Medulla oblongata (tissue), 1 donor: ENCODE measurements at regions not wholly inside any gene's neighbourhood (a gene's known extent, or its start where the extent isn't known, plus 50 kb on each side); places are given as distances from the start of the nearest gene placed in this dataset.

Experiments
- DNase-seq: peaks from one replicate; pipeline ENCODE4 v3.0.0-alpha.2; 2015; ENCODE audit errors: extremely low spot score

DNA sequence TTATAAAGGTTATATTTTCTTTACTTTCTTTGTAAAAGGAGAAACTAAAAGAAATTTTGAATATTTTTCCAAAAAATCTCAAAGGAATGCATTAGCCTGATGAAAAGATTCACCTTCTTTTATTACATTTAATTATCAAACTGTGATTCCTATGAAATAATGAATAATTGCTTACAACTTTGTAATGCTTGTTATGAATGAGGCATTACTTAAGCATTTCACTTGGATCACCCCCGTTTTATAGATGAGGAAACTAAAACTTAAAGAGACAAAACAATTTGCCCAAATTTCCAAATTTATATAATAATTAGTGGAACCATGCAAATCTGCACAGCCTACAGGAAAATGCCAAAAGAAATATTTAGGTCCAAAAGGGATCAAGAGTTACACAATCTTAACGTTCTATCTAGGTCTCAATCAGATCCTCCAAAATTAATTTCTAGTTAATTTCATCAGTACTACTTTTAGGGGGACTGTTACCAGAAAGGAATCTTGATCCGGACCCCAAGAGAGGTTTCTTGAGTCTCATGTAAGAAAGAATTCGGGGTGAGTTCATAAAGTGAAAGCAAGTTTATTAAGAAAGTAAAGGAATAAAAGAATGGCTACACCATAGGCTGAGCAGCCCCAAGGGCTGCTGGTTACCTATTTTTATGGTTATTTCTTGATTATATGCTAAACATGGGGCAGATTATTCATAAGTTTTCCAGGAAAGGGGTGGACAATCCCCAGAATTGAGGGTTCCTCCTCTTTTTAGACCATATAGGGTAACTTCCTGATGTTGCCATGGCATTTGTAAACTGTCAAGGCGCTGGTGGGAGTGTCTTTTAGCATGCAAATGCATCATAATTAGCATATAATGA lies 288.0 kb downstream of the ADGB start:
- no peak for DNase-seq

DNA sequence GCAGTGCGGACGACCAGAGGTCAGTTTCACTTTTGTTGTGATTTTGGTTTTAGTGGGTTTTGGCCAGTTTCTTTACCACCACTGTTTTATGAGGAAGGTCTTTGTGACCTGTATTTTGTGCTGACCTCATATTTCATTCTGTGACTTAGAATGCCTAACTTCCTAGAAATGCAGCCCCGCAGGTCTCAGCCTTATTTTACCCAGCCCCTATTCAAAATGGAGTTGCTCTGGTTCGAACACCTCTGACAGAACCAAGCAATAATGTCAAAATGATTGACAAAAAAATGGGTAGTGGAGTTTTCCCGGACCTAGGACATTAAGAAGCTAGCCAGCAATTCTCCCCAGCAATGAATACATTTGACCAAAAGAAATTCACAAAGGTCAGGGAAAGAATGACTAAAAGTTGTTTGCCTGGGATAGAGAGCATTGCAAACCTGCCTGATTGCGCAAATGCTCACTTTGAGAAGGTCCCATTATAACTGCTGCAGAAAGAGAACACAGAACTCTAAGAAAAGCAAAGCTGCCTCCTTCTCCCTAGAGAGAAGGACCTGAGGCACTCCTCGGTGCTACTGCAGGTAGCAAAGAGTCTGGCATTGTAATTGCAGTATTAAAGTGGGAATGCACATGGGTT lies 288.8 kb downstream of the ADGB start:
- DNase-seq: no peak

DNA sequence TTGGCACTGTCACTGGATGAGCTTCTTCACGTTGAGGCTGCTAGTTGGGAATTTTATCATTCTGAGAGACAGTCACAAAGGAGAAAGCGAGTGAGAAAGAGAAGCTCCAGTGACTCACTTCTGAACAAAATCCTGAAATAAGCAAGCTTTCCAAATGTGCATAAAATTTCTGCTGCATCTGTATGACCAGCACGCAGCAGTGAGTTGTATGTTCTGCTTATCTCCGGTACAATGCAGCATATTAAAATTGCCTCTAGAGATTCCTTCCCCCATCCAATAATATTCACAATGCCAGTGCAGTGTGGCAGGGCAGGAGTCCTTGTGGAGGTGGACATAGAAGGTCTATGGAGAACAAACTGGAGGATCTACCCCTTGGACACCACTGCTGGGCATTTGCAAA lies 290.5 kb downstream of the ADGB start:
- no peak for DNase-seq

DNA sequence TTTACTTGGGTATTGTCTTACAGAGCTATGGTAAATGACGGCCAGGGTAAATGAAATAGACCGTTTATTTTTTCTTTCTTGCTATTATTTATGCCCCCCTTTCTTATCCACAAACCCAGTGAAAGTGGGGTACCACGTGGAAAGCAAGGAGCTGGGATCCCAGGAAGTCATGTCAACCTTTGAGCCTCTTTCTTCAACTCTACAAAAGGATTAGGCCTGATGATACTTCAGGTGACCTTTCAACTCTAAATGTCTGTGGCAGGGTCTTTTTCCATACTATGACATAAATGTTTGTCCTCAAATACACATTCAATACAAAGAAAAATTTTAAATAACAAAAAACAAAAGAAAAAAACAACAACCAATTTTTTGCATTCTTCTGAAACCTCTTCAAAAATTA lies 291.4 kb downstream of the ADGB start:
- DNase-seq: no peak

DNA sequence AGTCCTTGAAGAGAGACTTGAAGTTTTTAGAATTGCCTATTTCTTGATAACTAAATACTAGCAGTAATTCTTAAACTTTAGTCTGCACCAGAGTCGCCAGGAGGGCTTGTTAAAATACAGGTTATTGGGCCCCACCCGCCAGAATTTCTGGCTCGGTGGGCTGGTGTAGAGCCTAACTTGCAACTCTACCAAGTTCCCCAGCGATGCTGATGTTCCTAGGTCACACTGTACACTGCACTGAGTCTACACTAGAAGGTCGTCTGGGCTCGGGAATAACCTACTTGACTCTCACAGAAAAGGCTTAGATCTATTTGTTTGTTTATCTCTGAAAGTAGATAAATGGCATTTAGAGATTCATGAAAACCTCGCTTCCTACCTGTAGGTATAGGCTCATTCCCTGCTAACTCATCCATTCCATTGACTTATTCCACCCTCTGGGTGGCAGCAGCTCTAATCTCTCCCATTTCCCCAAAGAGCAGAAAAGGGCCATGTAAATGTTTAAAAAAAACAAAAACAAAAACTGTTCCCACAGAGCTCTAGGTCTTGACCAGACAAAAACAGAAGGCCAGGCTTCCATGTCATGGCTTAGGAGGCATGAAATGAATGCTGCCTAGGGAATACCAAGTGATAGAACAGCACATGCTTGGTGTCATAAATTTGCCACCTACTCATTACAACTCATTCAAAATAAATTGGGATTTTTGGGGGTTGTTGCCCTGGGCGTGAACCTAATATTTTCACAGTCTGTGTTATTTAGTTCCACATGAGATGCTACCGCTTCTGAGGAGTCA lies 292.1 kb downstream of the ADGB start:
- no peak for DNase-seq

DNA sequence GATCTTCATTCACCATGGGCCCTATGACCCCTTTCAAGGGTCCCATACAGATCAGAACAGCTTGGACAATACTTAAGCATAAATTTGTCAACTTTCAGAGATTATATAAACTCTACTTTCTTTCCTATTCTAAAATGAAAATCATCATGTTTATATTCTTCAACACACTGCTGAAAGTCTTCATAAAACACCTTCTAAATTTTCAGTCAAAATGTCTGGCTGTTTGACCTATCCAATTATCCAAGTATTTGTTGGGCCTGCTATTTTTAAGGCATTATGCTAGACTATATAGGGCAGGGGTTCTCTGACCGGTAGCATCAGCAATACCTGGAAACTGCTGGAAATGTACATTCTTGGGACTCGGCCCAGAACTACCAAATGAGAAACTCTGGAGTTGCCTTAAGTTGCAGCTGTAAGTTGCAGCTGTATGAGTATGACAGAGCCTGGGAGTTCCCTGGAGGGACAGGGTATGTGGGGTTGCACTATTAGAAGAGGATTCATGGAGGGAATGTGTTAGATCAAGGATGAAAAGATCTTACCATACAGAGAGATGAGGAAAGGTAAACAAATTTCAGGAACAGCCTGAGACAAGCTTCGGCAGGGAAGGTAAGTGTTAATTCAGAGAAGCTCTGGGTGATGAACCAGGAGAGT lies 293.0 kb downstream of the ADGB start:
- no peak for DNase-seq

DNA sequence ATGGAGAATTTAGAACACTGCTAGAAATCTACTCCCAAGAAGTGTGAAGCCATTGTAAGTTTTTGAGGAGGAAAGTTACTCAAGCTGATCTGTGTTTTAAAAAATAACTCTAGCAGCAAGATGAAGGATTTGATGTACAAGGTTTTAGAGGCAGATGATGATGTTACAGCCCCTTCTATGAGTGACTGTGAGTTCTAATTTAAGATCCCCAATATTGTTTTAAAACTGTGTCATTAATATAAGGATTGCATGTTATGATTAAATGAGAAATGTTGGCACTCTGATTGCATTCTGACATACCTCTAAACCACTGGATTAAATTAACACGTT lies 293.5 kb downstream of the ADGB start:
- no peak for DNase-seq

DNA sequence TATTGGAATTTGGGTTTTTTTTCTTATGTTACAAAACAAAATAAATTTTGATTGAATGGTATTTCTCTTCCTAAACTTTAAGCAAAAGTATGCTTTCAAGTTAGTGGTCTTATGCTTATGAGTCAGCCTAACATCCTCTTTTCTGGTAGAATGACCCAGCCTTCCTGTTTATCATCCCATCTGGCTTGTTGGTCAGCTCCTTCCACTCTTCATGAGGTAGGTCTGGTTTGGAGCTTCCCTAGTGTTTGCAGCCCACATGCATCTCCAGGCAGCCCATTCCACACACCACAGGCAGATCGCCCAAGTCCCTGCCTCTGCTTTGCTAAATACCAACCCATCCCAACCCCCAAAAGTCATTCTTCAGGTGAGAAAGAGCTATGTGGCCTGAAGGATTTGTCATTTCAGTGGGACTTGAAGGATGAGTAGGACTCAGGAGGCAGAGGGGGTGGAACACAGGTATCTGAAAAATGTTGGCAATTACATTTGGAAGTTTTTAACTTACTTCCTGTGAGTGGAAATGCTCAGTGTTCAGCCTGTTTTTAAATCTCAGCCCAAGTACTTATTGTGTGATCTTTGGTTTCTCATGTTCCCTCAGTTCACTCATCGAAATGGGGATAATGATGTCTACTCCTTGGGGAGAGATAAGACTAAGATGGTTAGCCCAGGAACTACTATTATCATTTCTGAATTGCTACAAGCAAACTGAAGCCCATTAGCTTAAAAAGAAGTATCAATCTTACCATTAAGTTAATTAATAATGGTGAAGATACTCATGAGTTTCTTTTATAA lies 294.0 kb downstream of the ADGB start:
- no peak for DNase-seq

DNA sequence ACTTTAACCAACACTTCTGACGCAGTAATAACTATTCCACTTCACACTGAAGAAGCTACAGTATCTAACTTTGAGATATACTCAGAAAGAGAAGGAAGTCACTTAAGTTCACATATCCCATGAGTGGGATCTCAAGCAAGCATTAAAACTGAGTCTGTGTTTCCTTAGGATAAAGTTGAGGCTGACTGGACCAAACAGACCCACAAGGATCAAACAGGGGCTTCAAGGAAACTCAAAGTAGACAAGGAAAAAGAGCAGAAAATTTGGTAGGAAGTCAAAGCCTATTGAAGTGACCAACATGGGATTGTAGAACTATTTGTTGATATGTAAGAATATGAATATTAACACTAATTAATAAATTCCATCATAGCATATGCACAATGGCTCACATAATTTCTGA lies 294.9 kb downstream of the ADGB start:
- no peak for DNase-seq

DNA sequence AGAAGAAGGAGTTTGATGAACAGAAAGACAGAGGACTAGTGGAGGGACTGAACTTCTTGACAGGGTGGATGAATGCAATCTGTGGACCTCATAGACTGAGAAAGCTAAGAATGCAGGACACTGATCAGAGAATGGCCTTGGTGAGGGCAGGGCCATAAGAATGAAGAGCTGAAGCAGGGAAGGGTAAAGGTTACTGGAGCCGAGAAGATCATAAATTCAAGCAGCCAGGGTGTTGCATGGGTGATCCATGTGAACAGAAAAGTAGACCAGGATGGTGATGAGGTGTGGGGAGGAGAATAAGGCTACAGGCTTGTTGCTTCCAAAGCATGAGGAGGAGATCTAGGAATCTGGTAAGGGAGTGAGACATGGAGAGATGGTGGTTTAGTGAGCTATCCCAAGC lies 295.9 kb downstream of the ADGB start:
- no peak for DNase-seq

DNA sequence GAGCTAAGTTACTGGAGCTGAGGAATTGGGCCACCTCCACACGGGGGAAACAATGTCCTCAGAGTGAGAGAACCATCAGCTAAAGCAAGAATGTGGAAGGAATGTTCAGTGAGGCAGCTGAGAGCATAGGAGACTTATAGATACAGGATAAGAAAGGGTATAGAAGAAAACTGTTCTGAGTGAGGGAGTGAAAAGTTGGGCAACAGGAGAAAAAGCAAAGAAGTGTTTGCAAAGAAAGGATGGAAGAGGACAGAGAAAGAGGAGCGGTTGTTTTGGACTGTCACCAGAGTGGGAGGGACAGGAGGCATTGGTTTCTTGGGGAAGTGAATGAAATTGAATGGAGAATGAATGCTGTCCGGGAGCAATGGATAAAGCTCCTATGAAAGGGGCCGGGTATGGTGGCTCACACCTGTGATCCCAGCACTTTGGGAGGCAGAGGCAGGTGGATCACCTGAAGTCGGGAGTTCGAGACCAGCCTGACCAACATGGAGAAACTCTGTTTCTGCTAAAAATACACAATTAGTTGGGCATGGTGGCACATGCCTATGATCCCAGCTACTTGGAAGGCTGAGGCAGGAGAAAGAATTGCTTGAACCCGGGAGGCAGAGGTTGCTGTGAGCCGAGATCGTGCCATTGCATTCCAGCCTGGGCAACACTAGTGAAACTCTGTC lies 296.5 kb downstream of the ADGB start:
- no peak for DNase-seq

DNA sequence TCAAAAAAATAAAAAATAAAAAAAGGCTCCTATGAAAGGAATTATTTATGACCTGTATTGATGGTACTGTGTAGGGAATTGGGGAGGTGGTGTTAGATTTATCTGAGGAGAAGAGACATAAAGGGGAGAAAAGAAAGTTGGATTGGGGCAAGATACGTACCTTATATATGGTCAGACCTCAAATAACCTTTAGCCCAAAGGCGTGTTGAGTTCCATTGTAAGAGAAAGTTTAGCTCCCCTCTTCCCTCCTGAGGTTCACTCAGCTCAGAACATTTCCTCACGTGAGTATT lies 296.9 kb downstream of the ADGB start:
- DNase-seq: no peak

DNA sequence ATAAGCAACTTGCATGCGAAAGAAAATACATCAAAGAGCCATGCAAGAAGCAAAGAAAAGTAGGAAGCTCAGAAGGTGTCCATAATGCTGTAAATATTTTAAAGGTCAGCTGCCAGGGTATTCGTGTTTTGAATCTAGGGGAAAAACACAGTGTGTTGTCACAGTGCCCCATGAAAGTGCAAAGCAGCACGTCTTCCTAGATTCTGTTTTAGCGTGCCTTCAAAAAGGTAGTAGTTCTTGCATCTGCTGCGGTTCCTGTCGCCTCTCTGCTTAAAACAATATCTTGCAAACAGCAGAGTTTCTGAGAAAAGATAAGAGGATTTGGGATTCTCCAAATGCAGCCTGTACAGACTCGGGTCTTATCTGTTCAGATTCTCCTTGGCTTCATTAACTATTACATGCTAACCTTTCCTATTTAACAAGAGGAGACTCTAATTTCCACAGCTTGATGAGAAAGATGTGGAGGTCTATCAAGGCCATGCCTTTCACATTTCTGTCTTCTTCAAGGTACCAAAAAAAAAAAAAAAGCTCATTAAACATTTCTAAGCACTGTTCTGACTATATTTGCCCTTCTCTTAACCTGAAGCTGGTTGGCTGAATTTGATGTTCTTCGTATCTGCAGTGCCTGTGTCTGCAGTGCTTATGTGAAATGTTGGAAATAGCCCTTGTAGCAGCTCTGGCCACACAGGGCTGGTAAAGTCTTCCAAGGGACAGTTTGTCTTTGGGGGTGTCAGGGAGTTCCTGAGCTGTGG lies 297.5 kb downstream of the ADGB start:
- DNase-seq: no peak

DNA sequence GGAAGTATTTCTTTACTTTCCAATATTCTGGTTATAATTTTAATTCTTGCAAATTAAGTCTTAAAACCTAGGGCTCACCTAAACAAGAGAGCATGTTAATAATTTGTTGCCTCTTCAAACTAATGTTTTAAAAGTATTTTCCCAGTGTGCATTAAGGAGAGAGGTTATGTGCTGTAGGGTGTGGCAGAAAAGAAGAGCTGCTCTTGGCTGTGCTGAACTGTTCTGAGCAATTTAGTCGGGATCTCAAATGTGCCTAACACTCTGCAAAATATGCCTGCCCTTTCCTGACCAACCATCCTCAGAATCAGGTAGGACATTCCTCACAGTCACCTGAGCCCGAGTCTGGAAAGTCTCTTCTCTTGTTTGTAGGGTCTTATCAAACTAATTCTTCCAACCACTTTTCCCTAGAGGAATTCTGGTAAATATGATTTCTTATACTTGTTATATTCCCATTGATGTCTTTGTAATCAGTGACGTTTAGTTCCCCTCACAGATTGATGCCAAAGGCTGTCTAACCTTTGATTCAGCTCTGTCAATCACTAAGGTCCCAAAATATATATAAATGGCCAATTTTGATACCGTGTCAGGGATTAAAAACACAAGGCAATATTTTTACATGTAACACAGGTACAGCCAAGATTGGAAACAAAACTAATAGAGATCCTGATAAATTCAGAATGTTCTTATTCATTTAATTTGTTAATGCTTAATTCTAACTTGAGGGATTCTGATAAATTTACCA lies 298.4 kb downstream of the ADGB start:
- no peak for DNase-seq

DNA sequence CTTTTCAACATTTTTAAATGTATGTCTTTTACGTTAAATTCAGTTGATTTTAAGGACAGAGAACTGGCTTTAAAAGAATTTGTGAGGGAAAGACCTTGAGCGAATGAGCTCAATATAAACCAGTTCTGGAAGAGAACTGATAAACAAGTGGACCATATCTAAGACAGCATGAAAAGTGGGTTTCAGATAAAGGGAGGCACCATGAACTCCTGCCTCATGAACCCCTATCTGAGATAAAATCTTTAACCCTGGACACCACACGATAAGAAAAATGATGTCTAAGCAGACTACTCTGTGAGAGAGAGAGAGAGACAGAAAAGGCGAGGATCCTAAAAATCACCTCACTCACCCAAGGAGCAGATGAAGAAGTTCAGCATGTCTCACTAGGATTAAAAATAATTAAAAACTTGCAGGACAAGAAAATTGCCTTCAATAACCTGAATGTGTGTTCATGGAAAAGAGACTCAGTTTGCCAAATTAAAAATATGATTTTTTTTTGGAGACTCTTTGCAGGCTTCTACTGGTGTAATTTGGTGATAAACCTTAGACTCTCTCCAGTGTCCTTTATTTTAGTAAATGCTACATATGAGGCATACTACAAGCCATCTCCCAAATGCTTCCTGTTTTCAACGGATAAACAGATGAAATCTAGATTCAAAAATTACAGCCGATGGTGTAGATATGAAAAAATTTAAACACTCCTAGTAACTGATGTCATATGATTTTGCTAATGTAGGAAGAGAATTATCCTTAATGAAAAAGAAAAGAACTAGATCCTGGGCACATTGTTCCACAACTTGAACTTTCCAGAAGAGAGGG lies 299.5 kb downstream of the ADGB start:
- no peak for DNase-seq

DNA sequence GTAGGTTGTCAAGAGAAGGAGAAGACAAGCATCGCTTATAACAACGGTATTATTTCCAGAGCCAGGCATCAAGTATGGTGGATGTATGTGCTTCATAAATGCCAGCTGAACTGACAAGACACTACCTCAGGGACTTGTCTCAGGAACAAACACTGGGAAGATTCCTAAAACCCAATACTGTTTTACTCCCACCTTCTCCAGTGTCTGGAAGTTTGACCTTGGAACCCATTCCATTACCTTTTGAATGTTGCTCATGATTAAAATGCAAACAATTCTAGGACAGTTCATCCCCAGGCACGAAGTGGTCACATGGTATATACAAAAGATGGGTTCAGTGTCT lies 300.1 kb downstream of the ADGB start:
- no peak for DNase-seq

DNA sequence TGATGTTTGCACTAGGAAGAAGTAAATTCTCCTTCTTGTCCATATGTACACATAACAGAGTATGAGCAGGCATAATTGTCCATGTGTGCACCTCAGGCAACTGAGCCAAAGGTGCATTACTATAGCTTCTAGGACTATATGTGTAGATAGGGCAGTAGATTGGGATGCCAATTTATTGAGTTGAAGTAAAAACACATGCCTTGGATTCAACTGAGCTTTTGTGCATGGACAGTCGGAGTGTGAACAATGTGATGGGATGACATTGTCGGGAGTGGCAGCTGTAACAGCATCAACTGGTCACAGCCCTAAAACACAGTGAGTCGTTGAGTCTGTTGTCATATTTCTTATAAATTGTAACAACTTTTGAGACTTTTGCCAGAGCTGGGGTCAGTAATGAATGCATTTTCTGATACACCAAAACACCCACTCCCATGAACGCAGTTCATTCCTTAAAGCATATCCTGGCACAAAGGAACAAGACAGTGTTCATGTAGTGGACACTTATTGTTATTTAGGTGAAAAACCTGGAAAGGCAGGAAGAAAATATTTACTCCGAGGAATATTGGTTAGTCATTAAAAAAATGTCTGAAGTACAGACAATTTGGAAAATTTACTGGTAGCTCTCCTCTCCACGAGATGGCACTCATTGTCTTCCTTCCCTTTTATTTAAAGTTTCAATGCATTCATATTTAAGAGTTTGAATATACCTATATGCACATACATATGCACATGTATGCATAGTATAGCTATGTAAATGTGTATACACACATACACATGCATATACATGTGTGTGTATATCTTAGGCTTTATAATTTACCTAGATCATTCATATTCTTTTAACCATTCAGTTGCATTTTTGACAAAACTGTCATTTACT lies 302.0 kb upstream of the STXBP5 start:
- DNase-seq: no peak

DNA sequence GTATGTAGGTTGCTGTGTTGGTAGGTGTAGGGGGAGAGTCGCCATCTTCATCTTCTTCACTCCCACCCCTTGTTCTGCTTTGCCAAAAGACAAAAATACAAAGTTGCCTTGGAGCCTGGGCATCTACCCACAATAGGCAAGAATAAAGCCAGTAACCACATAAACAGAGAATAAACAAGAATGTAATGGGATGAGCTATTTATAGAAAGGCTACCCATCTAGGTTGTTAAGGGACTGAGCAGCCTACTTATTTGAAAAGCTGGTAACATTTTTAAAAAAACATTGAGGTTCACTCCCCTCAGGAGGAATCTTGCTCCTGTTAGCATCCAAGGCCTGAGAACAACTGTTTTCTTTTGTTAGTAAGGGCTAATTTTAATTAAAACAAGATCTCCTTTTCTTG lies 301.4 kb upstream of the STXBP5 start:
- no peak for DNase-seq
